NCI-H345 treated with DMSO at 0.1 percent for 48 hours (cell line): ENCODE measurements at regions not wholly inside any gene's neighbourhood (a gene's known extent, or its start where the extent isn't known, plus 50 kb on each side); places are given as distances from the start of the nearest gene placed in this dataset.

Experiments
- DNase-seq: peaks from one replicate; lab custom pipeline; 2025; ENCODE audit not compliant: unreplicated experiment; lab: John Stamatoyannopoulos, UW

GRCh38 chr9:93829271-93830011 lies 125.7 kb downstream of the BARX1 start:
- DNase-seq, result no peak

GRCh38 chr9:93828331-93829097 lies 126.6 kb downstream of the BARX1 start:
- no peak for DNase-seq

GRCh38 chr9:93827545-93828330 lies 127.4 kb downstream of the BARX1 start:
- no peak for DNase-seq

- DNase-seq, result no peak
Measured at GRCh38 chr9:93826905-93827544, 128.1 kb downstream of the BARX1 start.

GRCh38 chr9:93826209-93826608 lies 128.9 kb downstream of the BARX1 start:
- no peak for DNase-seq

GRCh38 chr9:93825348-93826115 lies 129.6 kb downstream of the BARX1 start:
- no peak for DNase-seq

- no peak for DNase-seq
Measured at GRCh38 chr9:93824386-93825294, 130.5 kb downstream of the BARX1 start.

GRCh38 chr9:93823245-93824072 lies 131.7 kb downstream of the BARX1 start:
- no peak for DNase-seq

GRCh38 chr9:93822229-93822628 lies 132.9 kb downstream of the BARX1 start:
- DNase-seq, result no peak

- DNase-seq, result no peak
Measured at GRCh38 chr9:93821307-93821703, 133.8 kb downstream of the BARX1 start.

GRCh38 chr9:93820667-93821306 lies 134.4 kb downstream of the BARX1 start:
- no peak for DNase-seq

GRCh38 chr9:93819905-93820304 lies 135.2 kb downstream of the BARX1 start:
- no peak for DNase-seq

GRCh38 chr9:93818827-93819472 lies 136.2 kb downstream of the BARX1 start:
- DNase-seq, result no peak

- DNase-seq, result no peak
Measured at GRCh38 chr9:93818237-93818636, 136.9 kb downstream of the BARX1 start.

GRCh38 chr9:93815677-93816076 lies 139.5 kb downstream of the BARX1 start:
- DNase-seq, result no peak

- no peak for DNase-seq
Measured at GRCh38 chr9:93815135-93815534, 140.0 kb downstream of the BARX1 start.

GRCh38 chr9:93814077-93814956 lies 140.8 kb downstream of the BARX1 start:
- DNase-seq, result peak; percentile 91
